RWPE2 (cell line): ENCODE measurements at regions not wholly inside any gene's neighbourhood (a gene's known extent, or its start where the extent isn't known, plus 50 kb on each side); places are given as distances from the start of the nearest gene placed in this dataset.

Source experiments
- ATAC-seq: fragments of 200-7000 bp; cut with Tn5 transposase; 3 replicates; pipeline ENCODE4 v1.9.1; 2021; ENCODE audit warnings: low read depth
- DNase-seq: peaks from one replicate; pipeline ENCODE4 v3.0.0-alpha.2; 2020; ENCODE audit warnings: low spot score
- H3K27ac ChIP-seq: fragments of 450-650 bp; 2 replicates; pipeline ENCODE4 v1.5.1; 2017; ENCODE audit warnings: mild to moderate bottlenecking; ENCODE audit not compliant: poor library complexity, severe bottlenecking
- H3K27me3 ChIP-seq: fragments of 250-450 bp; sonication (Bioruptor Pico); 2 replicates; pipeline ENCODE4 v1.5.1; 2021; ENCODE audit warnings: mild to moderate bottlenecking, moderate library complexity; ENCODE audit not compliant: insufficient read depth, poor library complexity, severe bottlenecking
- H3K36me3 ChIP-seq: fragments of 250-450 bp; sonication (Bioruptor Pico); 2 replicates; pipeline ENCODE4 v1.5.1; 2020; ENCODE audit warnings: low read depth, mild to moderate bottlenecking, moderate library complexity
- H3K4me1 ChIP-seq: fragments of 250-450 bp; sonication (Bioruptor Pico); 2 replicates; pipeline ENCODE4 v1.5.1; 2021; ENCODE audit warnings: mild to moderate bottlenecking, moderate library complexity; ENCODE audit not compliant: insufficient read depth, poor library complexity, severe bottlenecking
- H3K4me3 ChIP-seq: fragments of 250-450 bp; sonication (Bioruptor Pico); 2 replicates; pipeline ENCODE4 v1.5.1; 2021; ENCODE audit warnings: mild to moderate bottlenecking, moderate library complexity; ENCODE audit not compliant: severe bottlenecking
- H3K9me3 ChIP-seq: fragments of 250-450 bp; sonication (Bioruptor Pico); 2 replicates; pipeline ENCODE4 v1.5.1; 2021; ENCODE audit warnings: mild to moderate bottlenecking, moderate library complexity; ENCODE audit not compliant: severe bottlenecking
- CTCF ChIP-seq: fragments of 450-650 bp; IDR thresholded peaks from one replicate; pipeline ENCODE4 v1.5.1; 2017; ENCODE audit warnings: mild to moderate bottlenecking, moderate library complexity; ENCODE audit not compliant: poor library complexity, severe bottlenecking

- peaks cover 32% of the 10 kb centered on the region for H3K4me1 ChIP-seq
- TF ChIP-seq CTCF: no peak
- no peaks in the 10 kb centered on the region for H3K27me3 ChIP-seq
- peak overlapping the region; percentile 98 for H3K27ac ChIP-seq
- no peak overlapping the region for H3K4me3 ChIP-seq
- no peak for DNase-seq
- ATAC-seq: no peak
- no peaks in the 10 kb centered on the region for H3K36me3 ChIP-seq
- no peaks in the 10 kb centered on the region for H3K9me3 ChIP-seq
These were observed 123.2 kb downstream of the RIN2 start for GRCh38 chr20:19881080-19881840.

- H3K4me3 ChIP-seq: no peak overlapping the region
- no peaks in the 10 kb centered on the region for H3K27me3 ChIP-seq
- no peak for TF ChIP-seq CTCF
- no peak for DNase-seq
- H3K4me1 ChIP-seq: peaks cover 36% of the 10 kb centered on the region
- no peaks in the 10 kb centered on the region for H3K9me3 ChIP-seq
- no peak for ATAC-seq
- peak overlapping the region; percentile 98 for H3K27ac ChIP-seq
- H3K36me3 ChIP-seq: no peaks in the 10 kb centered on the region
These were observed 123.9 kb downstream of the RIN2 start for GRCh38 chr20:19881990-19882389.

GRCh38 chr20:19882446-19882845 is 124.4 kb downstream of the RIN2 start:
- no peak for DNase-seq

GRCh38 chr20:19883501-19883900 is 125.4 kb downstream of the RIN2 start:
- H3K36me3 ChIP-seq: no peaks in the 10 kb centered on the region
- TF ChIP-seq CTCF: no peak
- no peaks in the 10 kb centered on the region for H3K27me3 ChIP-seq
- ATAC-seq: no peak
- H3K4me1 ChIP-seq: peaks cover 38% of the 10 kb centered on the region
- no peaks in the 10 kb centered on the region for H3K9me3 ChIP-seq
- H3K4me3 ChIP-seq: no peak overlapping the region
- no peak for DNase-seq
- peak overlapping the region; percentile 98 for H3K27ac ChIP-seq

More at GRCh38 chr20:19882446-19882845, 124.4 kb downstream of the RIN2 start:
- H3K27ac ChIP-seq: peak overlapping the region; percentile 98
- ATAC-seq: no peak
- no peak for TF ChIP-seq CTCF
- no peaks in the 10 kb centered on the region for H3K27me3 ChIP-seq
- H3K9me3 ChIP-seq: no peaks in the 10 kb centered on the region
- H3K4me1 ChIP-seq: peaks cover 36% of the 10 kb centered on the region
- H3K4me3 ChIP-seq: no peak overlapping the region
- no peaks in the 10 kb centered on the region for H3K36me3 ChIP-seq

- TF ChIP-seq CTCF: no peak
- peaks cover 43% of the 10 kb centered on the region for H3K4me1 ChIP-seq
- peak overlapping the region; percentile 26 for H3K4me3 ChIP-seq
- peaks cover 6% of the 10 kb centered on the region; the same call in 1 of the 2 replicates for H3K36me3 ChIP-seq
- peak overlapping the region; percentile 98 for H3K27ac ChIP-seq
- H3K9me3 ChIP-seq: no peaks in the 10 kb centered on the region
- H3K27me3 ChIP-seq: no peaks in the 10 kb centered on the region
- ATAC-seq (peak; percentile 11; the same call in 1 of the 3 replicates), DNase-seq (no peak)
These were observed 127.5 kb downstream of the RIN2 start for GRCh38 chr20:19885594-19885938.
